ENCODE measurements at regions not wholly inside any gene's neighbourhood (a gene's known extent, or its start where the extent isn't known, plus 50 kb on each side); places are given as distances from the start of the nearest gene placed in this dataset.
"Not testable (repeated sequence)": the region's sequence is repeated elsewhere in the genome, so short reads cannot be mapped to it uniquely, and the experiment has no call there.

- no peak for DNase-seq
Measured at GRCh38 chr11:26841818-26842473, 120.1 kb upstream of the SLC5A12 start.

GRCh38 chr11:26842478-26843282 is 120.8 kb upstream of the SLC5A12 start:
- no peak for DNase-seq

- no peak for DNase-seq
Measured at GRCh38 chr11:26843539-26843938, 121.7 kb upstream of the SLC5A12 start.

- DNase-seq, result no peak
Measured at GRCh38 chr11:26844963-26845362, 123.1 kb upstream of the SLC5A12 start.

DNA sequence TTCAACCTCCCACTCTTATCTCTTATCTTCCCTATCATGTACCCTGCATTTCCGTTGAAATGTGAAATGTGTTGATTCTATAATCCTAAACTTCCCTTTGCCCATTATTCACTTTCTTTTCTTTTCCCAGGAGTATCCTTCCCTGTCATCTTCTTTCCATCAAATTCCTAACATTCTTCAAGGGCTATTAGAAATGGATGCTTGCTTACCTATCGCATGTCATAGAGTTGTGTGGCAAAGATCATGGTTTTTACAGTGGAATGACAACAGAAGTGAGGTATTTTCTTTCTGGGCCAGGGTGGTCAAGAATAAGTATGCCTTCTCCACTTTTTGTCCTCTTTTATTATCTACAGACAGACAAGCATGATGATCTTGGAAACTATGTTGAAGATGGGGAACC is 124.4 kb upstream of the SLC5A12 start:
- no peak for DNase-seq

DNA sequence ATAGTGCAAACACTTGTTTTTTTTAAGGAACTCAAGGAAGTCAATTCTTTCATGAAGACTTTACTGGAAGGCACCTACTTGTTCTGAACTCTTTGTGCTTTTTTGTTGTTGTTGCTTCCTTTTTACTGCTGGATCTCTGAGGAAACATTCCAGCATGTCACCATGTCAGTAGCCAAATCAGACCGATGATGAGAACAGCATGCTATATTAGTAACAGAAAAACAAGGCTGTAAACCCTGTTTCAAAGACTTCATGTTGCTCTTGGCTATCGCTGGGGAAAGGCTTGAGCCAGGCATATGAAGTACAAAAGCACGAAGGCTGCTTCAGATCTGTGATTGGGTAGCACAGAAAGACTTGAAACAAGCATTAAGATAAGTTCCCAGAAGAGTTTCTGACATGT is 125.6 kb upstream of the SLC5A12 start:
- no peak for DNase-seq

DNA sequence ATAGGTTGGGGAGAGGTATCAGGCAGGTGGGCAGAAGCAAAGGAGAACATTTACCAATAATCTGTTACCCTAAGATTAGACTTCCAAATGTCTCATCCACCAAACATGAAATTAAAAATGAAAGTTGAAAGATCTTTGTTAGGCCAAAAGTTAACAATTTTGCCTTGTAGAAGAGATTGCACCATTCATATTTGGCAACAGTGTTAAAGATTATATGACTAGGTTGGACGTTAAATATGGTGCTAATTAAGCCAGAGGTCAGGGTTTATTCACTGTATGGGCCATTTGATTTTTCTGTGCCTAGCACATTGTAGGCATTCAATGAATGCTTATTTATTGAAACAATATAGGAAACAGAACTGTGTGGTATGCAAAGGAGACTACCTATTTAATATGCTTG is 126.1 kb upstream of the SLC5A12 start:
- no peak for DNase-seq

GRCh38 chr11:26849036-26849435 is 127.2 kb upstream of the SLC5A12 start:
- no peak for DNase-seq

- no peak for DNase-seq
Measured at GRCh38 chr11:26851291-26851690, 129.4 kb upstream of the SLC5A12 start.

DNA sequence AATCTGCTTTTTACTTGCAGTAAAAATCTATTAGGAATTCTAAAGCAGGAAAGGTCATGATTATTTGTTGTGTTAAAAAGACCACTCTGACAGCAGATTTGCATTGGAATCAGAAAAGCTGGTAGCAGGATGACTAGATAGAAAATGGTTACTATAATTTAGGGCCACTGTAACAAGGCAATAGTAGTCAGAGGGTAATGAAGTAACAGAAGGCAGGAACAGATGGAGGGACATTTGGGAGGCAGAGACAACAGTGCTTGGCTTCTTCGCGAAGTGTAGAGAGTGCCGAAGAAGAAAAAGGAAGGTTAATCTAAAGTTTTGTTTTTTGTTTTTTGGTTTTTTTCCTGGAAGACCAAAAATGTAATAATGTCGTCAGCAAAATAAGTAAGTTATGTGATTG is 129.8 kb upstream of the SLC5A12 start:
- no peak for DNase-seq

GRCh38 chr11:26858098-26858497 is 135.8 kb upstream of the FIBIN start:
- no peak for DNase-seq

GRCh38 chr11:26859416-26859815 is 134.5 kb upstream of the FIBIN start:
- no peak for DNase-seq

DNA sequence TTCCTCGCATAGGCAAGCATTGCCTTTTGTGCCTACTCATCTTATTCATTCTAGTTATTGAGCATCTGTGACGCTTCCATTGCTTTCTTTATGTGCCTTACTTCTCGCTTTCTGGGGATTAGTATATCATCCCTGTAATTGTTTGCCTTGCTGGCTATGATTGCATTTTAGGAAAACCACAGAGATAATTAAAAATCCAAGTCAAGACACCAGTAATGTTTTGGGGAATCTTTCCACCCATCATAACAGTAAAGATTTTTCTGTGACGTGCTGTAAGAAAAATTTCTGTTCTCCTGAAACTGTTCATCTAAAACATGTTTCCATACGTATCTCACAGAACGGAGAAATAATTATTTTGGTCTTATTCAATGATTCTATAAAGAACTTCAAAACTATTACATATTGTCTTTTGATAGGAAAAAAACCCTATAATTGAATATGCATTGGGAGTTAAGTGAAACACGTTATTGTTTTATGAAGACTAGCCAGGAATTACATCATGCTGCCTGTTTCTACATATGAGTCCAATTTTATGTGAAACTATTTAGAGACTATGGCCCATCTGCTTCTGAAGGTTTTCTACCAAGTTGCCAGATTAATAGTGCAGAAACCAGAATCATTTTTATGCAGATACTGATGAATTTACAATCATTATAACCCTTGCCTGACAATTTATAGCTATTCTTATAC is 133.7 kb upstream of the FIBIN start:
- DNase-seq, result no peak

- no peak for DNase-seq
Measured at GRCh38 chr11:26860895-26861294, 133.0 kb upstream of the FIBIN start.

- no peak for DNase-seq
Measured at GRCh38 chr11:26862801-26863200, 131.1 kb upstream of the FIBIN start.

GRCh38 chr11:26865703-26866102 is 128.2 kb upstream of the FIBIN start:
- no peak for DNase-seq

DNA sequence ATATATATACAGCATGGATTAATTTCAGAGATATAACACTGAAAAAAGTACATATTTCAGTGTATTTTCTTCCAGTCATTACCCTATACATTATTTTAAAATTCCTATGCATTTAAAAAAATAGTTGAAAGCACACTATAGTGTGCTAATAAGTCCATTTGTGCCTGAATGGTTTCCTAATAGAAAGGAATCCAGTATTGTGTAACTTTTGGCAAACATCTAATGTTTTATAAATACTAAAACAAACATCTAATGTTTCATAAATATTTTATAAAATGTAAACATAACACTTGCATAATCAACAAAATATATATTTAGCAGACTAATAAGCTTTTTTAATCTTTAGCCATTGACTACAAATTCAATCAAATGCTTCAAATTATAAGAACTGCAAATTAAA is 126.6 kb upstream of the FIBIN start:
- DNase-seq, result no peak

GRCh38 chr11:26878959-26879581 is 114.8 kb upstream of the FIBIN start:
- no peak for DNase-seq

- not testable (repeated sequence) for DNase-seq
Measured at GRCh38 chr11:26882363-26882880, 111.5 kb upstream of the FIBIN start.

GRCh38 chr11:26891501-26891900 is 102.4 kb upstream of the FIBIN start:
- DNase-seq, result no peak

DNA sequence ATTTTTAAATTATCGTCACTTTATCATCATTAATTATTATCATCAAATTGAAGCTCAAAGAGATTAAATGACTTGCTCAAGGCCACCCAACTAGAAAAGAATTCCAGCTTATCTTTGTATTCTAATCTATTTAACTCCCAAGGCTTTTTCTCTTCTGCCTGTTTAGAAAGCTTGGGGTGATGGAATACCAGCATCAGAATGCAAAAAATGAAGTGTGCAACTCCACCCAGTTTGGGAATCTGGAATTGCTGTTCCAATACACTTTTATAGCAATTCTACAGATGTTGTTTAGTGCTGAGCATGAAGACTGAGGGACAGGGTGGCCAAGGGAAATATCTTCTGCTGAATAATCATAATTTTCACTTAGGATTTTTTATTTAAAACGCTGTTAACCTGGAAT is 97.2 kb upstream of the FIBIN start:
- DNase-seq, result no peak

- no peak for DNase-seq
Measured at GRCh38 chr11:26898799-26899198, 95.1 kb upstream of the FIBIN start.

DNA sequence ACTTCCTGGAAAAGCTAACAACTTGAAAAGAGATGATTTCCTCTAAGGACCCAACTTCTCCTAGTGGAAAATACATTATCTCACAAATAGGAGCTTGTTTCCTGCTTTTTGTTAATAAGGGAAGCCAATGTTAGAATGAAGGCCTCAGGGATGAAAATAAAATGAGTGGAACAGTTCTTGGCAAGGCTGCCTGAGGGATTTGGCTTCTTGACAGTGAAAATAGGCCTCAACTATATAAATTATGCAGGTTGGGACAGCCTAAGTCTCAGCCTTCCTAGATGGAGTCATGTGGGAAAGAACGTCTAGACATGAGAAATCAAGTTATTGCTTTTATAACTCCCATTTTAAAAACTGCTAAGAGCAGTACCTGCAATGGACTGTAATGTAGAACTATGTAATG is 92.8 kb upstream of the FIBIN start:
- no peak for DNase-seq
